ENCODE measurements at regions not wholly inside any gene's neighbourhood (a gene's known extent, or its start where the extent isn't known, plus 50 kb on each side); places are given as distances from the start of the nearest gene placed in this dataset.

GRCh38 chr2:128475427-128476211, 157.0 kb upstream of the HS6ST1 start:
- DNase-seq: no peak

GRCh38 chr2:128477026-128477820, 158.6 kb upstream of the HS6ST1 start:
- no peak for DNase-seq

GRCh38 chr2:128477891-128478290, 159.2 kb upstream of the HS6ST1 start:
- no peak for DNase-seq

- DNase-seq: no peak
Observed at GRCh38 chr2:128485761-128486639, 167.3 kb upstream of the HS6ST1 start.

- DNase-seq: no peak
Observed at GRCh38 chr2:128486640-128487375, 168.1 kb upstream of the HS6ST1 start.

- DNase-seq: no peak
Observed at GRCh38 chr2:128487650-128488387, 169.2 kb upstream of the HS6ST1 start.

GRCh38 chr2:128488434-128488833, 169.8 kb upstream of the HS6ST1 start:
- DNase-seq: no peak

- DNase-seq: no peak
Observed at GRCh38 chr2:128489526-128490273, 171.0 kb upstream of the HS6ST1 start.

GRCh38 chr2:128490321-128490720, 171.7 kb upstream of the HS6ST1 start:
- DNase-seq: no peak

GRCh38 chr2:128490881-128491691, 172.4 kb upstream of the HS6ST1 start:
- DNase-seq: no peak

GRCh38 chr2:128491692-128492244, 173.1 kb upstream of the HS6ST1 start:
- DNase-seq: no peak

GRCh38 chr2:128492966-128493811, 174.5 kb upstream of the HS6ST1 start:
- DNase-seq: no peak

- no peak for DNase-seq
Observed at GRCh38 chr2:128493880-128494279, 175.2 kb upstream of the HS6ST1 start.

GRCh38 chr2:128494307-128494639, 175.6 kb upstream of the HS6ST1 start:
- no peak for DNase-seq

- no peak for DNase-seq
Observed at GRCh38 chr2:128494640-128495321, 176.1 kb upstream of the HS6ST1 start.

GRCh38 chr2:128495996-128496547, 177.4 kb upstream of the HS6ST1 start:
- no peak for DNase-seq

- DNase-seq: no peak
Observed at GRCh38 chr2:128496700-128497099, 178.0 kb upstream of the HS6ST1 start.

- DNase-seq: no peak
Observed at GRCh38 chr2:128497461-128497860, 178.8 kb upstream of the HS6ST1 start.

Data from activated CD4-positive, alpha-beta T cell treated with anti-CD3 and anti-CD28 coated beads, Interleukin-2, amount 50 U/mL, for 1 hour (primary cell).